Activated CD4-positive, alpha-beta T cell treated with anti-CD3 and anti-CD28 coated beads, Interleukin-2, Interleukin-6, amounts not matched to agents 100 ng/mL and 50 ng/mL, durations not matched to agents 16 hours and 8 hours (primary cell): ENCODE measurements at regions not wholly inside any gene's neighbourhood (a gene's known extent, or its start where the extent isn't known, plus 50 kb on each side); places are given as distances from the start of the nearest gene placed in this dataset.

Source experiments
- DNase-seq: peaks from one replicate; pipeline ENCODE4 v3.0.0-alpha.2; 2020

GRCh38 chr1:95437781-95438180 is 203.8 kb downstream of the RWDD3 start:
- no peak for DNase-seq

GRCh38 chr1:95438218-95438948 is 204.4 kb downstream of the RWDD3 start:
- no peak for DNase-seq

- no peak for DNase-seq
Measured at GRCh38 chr1:95440511-95440910, 206.5 kb downstream of the RWDD3 start.

- no peak for DNase-seq
Measured at GRCh38 chr1:95449516-95449915, 215.5 kb downstream of the RWDD3 start.

GRCh38 chr1:95451054-95451453 is 217.0 kb downstream of the RWDD3 start:
- DNase-seq = no peak

- no peak for DNase-seq
Measured at GRCh38 chr1:95451904-95452303, 217.9 kb downstream of the RWDD3 start.

GRCh38 chr1:95453053-95453452 is 219.0 kb downstream of the RWDD3 start:
- no peak for DNase-seq

- no peak for DNase-seq
Measured at GRCh38 chr1:95467036-95467435, 233.0 kb downstream of the RWDD3 start.

DNA sequence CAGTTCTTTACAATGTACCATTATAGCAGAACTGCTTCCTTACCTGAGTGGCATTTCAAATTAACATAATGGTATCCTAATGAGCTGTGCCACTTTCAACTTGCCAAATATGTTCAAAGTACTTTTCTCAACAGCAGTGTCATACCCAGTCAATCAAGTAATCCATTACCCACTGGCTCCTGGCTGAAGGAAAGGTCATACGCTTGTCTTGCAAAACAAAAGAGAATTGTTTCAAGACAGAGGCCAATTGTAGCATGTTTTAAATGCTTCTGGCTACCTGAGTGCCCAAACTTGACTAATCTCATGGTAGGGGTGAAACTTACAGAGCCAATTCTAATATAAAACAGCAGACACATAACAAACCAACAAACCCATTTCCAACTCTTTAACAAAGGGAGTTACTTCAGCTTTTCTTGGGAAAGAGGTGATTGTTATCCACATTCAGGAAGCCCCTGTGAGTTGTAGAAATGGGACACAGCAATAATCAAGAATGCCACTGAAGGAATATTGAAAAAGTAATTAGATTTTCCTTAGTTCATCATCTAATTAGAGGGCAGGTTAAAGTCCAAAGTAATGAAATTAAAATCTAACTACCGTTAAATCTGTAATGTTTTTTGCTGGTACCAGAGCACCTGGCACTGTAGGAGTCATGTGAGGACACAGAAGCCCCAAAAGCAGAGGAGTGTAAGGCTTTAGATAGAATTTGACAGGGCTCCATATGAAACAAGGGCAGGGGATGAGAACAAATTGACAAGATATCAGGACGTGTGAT is 241.9 kb downstream of the RWDD3 start:
- no peak for DNase-seq

DNA sequence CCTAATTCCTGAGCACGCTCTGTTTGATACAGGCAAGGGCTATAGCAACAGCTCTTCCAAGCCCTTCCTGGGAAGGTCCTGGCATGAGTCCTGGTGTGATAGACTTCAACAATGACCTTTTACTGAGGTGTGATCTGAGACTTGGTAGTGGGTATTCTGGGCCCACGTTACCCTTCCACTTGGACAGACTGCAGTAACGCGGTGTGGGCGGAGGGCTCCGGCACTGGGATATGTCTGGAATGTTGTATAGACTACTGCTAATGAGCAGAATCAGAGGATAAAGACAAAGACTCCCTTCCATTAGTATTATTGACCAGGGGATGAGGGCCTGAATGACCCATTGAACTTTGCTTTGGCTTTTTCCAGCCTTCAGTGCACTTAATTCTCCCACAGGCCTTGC is 262.3 kb downstream of the RWDD3 start:
- no peak for DNase-seq

DNA sequence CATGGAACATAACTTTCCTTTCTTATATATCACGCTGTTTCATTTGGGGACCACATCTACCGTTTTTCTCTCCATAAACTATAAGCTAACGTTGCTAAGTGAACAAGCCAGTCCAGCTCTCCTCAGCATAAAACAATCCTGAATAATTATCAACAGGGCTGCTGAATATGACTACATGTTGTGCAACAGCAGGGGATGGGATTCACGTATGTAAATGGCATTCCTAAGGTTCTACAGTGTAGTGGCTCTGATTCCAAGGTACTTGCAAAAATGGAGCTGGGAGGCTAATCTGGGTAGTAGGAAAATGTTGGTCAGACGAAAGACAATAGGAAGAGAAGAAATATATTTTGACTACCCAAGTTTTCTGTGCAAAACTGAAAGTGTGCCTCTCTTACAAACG is 262.8 kb downstream of the RWDD3 start:
- no peak for DNase-seq

GRCh38 chr1:95497566-95497965 is 263.6 kb downstream of the RWDD3 start:
- no peak for DNase-seq

DNA sequence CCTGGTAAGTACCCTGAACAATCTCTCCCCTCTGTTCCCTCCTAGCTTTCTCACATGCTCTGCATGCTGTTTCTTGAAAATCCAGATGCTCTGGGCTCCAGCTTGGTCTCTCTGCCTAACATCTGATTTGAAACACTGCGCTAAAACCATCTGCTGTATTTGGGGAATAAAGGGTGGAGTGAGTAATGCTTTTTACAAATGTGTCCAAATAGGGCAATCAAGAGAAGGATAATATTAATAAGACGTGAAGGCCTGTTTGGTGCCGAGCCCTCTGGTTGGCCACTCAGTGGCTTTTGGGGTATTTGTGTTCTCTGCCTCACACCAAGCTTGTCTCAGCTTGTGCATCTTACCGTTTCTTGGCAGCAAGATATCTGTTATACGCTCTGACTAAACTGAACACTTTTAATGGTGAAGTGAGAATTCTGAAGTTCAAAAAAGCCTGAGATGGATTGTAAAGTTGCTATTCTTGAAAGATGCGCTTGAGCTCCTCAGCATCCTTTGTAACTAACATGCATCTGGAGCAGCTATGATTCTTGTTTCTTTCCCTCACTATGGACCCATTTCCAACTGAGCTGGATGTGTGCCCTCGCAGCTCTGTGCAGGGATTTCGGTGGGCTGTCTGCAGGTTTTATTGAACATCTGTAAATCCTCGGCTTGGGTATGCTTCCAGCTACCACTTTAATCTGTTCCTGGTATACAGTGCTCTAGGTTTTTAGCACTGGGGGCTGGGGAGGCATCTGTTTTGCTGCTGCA is 269.4 kb downstream of the RWDD3 start:
- DNase-seq = no peak

- DNase-seq = no peak
Measured at GRCh38 chr1:95504321-95504720, 270.3 kb downstream of the RWDD3 start.

DNA sequence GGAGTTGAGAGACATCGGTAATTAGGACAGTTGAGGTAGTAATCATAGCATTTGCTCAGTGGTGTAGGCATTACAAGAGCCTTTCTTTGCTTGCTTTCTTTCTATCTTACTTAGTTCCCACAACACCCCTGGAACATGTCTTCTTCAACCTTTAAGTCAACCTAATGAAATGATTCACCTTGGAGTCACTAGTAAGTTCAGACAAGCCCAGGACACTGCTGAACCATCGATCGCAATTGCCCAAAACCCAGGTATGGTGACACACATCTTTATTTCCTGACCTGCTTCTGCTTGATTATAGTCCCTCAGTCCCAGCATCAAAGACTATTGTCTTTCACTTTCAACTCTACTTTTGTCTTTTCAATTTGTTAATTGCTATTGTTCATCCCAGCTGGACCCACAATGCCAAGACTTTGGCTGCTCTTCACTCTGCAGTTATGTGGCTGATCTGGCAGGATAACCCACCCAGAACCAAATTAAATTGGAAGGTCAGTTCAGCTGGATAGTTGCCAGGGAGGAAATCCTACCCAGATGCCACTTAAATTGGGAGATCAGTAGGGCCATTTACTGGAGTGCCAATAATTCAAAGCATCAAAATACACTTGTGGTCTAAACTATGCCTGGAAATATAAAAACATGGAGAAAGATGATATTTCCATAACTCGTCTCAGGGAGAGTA is 272.9 kb downstream of the RWDD3 start:
- no peak for DNase-seq

GRCh38 chr1:95509989-95510388 is 276.0 kb downstream of the RWDD3 start:
- DNase-seq = no peak

DNA sequence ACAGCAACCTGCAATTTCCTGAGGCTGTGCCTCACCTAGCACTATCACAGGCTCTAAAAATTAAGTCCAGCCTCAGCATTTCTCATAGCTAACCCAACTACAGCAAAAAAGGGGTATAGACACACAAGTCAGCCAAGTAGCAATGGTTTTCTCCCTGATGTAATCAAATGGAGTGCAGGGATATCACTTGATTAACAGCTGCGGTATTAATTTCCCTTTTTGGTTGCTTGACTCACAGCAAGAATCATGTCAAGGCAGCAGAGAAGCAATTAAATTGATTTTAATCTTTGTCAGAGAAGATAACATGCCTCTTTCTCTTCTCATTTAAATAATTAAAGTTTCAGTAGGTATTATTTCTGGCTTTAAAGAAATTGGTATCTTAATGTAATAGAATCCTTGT is 278.9 kb downstream of the RWDD3 start:
- no peak for DNase-seq

- no peak for DNase-seq
Measured at GRCh38 chr1:95517506-95517905, 283.5 kb downstream of the RWDD3 start.

DNA sequence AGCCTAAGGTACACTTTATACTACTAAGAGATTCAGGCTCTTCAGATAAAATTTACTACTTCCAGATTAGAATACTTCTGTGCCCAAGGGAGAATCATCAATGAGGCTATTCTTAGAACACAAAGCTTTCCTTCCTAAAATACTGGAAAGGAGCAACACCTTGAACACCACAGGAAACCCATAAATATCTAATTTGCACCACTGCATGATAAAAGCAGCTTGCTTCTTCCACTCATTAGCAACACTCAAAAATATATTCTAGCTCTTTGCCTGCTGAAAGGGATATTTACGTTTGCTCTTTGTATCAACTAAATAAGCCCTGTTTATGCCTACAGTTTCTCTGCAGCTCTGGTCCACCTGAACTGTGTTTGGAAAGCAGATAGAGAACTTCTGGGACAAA is 284.3 kb downstream of the RWDD3 start:
- DNase-seq = no peak

- no peak for DNase-seq
Measured at GRCh38 chr1:95520390-95520789, 286.4 kb downstream of the RWDD3 start.

DNA sequence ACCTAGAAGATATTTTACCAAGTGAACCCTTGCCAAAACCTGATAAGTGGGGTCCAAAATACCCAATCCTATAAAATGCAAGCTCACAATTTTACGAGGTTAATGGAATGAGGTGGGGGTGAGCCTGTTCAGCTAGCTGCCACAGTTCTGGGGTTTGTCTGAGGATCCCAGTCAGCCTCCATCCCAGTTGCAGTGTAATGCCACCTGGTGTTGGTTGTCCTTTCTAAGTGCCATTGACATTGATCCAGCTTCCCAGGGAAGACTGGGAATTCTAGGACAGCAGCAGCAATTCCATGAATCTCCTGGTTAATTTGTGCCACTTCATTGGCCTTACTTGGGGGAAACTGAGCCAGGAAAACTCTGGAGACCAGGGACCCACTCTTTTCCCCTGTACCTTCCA is 298.3 kb downstream of the RWDD3 start:
- no peak for DNase-seq

DNA sequence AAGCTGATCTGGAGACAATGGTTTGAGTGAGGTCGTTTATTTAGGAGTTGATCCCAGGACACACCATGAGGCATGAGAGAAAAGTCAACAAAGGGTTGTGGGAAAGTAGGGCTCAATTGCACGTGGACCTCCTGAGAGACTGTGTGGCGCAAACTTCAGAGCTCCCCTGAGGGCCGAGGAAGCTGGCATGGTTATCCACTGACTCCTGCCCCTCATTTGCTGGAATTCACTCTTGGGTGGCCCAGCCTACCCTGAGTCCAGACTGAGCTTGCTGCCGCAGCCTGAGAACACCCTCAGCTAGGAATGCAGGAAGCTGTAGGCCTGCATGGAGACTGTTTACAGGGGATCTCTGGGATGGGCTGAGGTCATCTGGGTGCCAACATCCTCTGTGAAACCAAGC is 301.0 kb downstream of the RWDD3 start:
- no peak for DNase-seq

DNA sequence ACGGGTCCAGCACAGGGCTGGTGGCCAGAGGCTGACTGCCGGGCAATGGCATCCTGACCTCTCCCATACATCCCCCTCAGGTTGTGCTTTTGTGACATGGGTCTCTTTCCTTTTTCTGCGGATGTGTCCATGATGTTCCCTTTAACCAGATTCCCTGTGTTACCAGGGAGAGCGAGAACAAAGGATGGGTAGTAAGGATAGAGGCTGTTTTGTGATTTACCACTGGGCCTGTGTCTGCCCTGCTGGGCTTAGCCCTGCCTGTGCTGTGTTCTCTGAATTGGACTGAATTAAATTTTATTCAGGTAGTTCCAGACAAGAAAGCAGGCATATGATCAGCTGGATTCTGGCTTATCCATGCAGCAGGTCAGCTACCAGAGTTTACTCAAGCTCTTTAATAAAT is 301.6 kb downstream of the RWDD3 start:
- no peak for DNase-seq
